Central memory CD4-positive, alpha-beta T cell (primary cell): ENCODE measurements at regions not wholly inside any gene's neighbourhood (a gene's known extent, or its start where the extent isn't known, plus 50 kb on each side); places are given as distances from the start of the nearest gene placed in this dataset.
A peak's percentile ranks its signal among the peaks of the same experiment; 100 is the strongest.
"Not testable (repeated sequence)": the region's sequence is repeated elsewhere in the genome, so short reads cannot be mapped to it uniquely, and the experiment has no call there.

Experiments
- DNase-seq: peaks from one replicate; pipeline ENCODE4 v3.0.0; 2022

DNA sequence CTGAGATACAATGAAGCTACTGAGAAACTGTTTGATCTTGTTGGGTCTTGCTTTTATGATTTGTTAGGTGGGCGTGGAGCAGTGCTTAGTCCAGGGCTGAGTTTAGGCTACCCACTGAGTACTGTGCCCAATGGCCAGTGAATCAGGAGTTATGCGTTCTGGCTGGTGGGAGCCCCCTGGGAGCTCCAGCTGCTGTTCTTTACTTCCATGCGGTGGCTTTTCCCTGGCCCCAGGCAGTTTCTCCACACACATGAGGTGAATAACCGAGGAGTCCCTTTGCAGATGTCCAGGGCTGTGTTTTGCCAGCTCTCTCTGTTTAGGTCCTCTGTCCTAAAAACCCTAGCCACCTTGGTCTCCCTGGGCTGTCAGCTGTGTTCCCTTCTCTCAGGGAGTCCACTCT is 106.5 kb downstream of the KLF13 start:
- no peak for DNase-seq

DNA sequence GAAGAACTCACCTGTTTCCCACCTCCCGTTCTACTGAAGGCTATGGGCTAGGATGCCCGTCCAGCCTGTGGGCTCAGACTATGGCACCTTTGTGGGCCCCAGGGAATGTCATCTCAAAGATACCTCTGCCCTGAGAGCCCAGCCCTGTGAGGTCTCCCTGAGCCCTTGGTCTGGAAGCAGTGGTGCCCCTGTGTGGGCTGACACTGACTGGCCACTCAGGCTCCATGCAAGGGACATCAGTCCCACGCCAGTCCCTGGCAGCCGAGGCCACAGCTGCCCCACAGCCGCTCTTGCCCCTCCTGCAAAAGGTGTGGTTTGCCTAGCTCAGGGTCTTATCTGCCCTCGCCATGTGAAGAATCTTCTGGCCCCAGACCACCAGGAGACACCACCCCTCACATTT is 106.9 kb downstream of the KLF13 start:
- no peak for DNase-seq

DNA sequence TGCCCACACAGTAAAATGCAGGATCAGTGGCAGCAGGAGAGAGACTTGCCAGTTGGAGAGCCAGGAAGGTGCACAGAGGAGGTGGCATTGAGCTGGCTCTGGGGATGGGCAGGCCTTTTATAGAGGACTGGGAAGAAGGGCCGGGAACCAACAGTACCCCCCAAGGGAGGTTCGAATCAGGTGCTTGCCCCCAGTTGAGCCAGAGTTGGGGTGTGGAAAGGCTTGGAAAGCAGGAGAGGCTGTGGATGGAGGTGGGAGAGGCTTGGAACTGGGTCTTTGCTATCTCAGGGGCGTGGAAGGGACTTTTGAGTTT is 107.6 kb downstream of the KLF13 start:
- no peak for DNase-seq

DNA sequence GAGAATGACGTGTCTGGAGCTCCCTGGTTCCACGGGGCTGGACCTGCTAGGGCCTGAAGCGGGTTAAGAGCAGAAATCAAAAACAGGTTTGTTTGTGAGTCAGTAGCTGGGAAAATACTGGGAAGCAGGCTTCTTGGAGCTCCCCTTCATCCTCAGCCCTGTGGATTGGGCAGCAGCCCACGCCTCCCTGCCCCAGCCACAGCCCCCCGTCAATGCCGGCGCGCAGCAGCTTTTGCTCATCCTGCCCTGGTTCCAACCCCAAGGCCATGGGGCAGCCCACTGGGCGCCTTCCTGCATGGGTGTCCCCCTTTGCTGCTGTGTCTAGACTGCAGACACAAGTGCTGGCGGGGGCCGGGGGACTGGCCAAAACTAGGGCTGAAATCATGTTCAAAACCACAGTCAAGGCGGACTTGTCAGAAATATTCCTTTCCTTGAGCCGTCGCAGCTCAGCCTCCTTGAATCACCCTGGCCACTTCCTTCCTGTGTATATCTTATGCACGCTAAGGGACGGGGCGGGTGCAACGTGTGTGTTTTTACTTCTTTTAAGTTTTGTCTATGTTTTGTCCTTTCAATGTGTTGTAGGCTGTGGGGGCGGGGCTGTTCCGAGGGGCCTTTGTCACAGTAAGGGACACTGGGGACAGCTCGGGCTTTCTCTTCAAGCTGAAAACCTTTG is 108.1 kb downstream of the KLF13 start:
- DNase-seq, result peak; percentile 82

DNA sequence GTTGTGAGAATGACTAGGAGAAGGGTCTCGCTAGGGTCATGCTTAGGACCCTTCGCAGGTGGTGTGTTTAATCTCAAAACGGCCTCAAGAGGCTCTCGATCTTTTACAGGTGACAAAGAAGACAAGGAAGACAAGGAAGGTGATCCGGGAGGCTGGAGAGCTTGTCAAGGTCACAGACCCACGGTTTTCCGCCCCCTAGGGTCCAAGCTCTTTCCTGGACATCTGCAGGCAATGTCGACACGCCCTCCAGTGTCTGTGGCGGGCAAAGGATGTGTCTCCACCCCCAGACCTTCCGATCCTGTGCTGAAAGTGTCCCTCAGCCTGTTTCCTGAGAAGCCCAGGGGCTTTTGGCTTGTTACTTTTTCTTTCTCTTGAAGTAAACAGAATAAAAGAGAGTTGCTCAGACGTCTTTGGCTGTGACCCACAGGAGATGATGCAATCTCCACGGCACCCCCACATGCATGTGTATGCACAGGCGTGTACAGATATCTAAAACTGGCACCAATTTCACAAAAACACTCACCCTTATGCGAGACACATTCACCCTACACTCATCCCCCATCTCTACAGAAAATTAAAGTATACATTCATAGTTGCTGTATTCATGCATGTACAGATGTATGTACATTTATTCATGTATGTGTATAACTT is 108.8 kb downstream of the KLF13 start:
- peak; percentile 86 for DNase-seq

GRCh38 chr15:31435912-31436628 is 109.4 kb downstream of the KLF13 start:
- DNase-seq, result no peak

- DNase-seq, result no peak
Observed at GRCh38 chr15:31437686-31438085, 111.1 kb downstream of the KLF13 start.

GRCh38 chr15:31438601-31439265 is 112.1 kb downstream of the KLF13 start:
- no peak for DNase-seq

DNA sequence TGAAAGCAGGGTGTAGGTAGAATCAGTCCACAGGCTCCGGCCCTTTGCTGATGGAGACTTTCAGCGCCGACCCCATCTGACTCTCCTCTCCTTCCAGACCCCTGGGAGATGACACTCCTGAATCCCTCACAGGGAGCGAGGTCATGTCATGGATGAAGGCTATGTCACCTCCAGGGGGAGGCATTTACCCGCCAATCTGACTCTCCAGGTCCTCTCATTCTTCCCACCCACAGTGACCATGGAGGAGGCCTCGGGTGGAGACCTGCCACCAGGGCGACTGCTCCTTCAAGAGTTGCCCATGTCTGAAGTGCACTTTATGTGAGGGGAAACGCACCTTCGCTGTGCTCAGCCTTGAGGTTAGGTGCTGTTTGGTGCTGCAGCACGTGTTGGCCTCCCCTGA is 112.7 kb downstream of the KLF13 start:
- no peak for DNase-seq

GRCh38 chr15:31440216-31440615 is 113.6 kb downstream of the KLF13 start:
- not testable (repeated sequence) for DNase-seq

DNA sequence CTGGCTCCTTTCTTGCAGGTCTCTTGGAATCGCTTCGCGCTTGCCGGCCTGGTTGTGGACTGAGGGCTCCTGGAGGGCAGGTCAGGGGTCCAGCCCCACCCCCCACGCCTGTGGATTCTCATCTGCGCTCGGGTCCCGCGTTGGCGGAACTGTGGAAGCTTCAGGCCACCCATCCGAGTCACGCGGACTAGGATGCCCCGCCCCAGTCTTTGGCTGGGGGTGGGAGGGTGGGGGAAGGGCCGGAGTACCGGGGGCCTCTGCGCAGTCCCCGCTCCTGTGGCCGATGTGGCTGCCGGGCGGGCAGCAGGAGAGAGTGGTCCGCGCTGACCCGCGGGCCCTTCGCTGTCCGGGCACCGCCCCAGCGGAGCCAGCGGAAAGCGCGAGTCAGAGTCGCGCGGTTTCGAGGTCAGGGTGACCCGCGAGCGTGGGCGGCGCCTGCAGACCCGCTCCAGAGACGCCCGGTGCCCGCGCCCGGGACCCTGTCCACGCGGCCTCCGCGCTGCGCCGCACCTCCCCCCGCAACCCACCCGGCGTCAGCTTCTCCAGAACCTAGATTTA is 114.2 kb downstream of the KLF13 start:
- peak; percentile 27 for DNase-seq

DNA sequence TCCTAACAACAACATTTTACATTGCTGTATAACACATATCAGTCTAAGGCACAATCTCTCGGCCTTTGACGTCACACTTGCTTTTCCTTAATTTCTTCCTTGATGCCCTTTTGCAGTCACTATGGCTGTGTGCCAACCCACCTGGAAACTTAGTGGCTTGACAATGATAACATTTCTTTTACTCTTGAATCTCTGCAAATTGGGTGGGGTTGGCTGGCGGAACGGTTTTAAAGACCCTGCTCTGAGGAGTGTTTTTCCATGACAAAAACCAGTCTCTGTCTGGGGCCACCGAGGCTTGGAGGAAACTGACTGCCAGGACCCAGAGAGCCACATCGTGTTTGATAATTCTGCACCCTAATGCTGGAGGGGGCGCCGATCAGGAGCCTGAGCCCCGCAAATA is 115.6 kb downstream of the KLF13 start:
- DNase-seq, result no peak

DNA sequence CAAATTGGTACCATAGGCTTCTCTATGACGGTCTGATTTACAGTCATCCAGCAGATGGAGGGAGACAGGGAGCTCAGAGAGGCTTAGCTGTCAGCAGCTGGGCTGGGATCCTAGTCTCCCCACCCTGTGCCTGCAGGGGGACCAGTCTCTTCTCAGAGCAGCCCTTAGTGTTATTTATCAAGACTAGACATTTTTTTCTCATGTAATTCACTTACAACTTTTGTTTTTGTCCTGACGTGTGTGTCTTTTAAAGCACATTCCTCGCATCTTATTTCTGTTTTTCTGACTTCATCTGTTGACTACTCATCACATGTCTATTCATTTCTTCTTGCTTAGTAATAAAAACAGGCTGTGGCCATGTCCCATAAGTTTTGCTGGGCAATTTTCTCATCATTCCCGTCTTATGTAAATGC is 116.1 kb downstream of the KLF13 start:
- no peak for DNase-seq

DNA sequence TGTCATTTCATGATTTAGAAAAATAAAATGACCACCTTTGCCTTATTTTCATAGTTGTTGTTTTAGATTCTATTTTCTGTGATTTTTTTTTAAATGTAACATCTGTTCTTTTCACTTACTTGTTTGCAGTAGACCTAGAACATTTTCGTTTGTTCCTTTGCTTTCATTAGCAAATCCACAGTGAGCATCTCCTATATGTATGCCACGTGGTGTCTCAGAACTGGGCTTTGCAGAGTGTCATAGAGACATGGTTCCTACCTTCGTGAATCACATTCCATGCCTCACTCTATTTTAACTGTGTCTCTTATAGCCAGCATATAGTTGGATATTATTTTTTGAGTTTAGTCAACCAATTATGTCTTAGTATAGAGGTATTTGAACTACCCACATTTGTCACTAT is 118.2 kb downstream of the KLF13 start:
- no peak for DNase-seq

- DNase-seq, result no peak
Observed at GRCh38 chr15:31446546-31446945, 119.9 kb downstream of the KLF13 start.

DNA sequence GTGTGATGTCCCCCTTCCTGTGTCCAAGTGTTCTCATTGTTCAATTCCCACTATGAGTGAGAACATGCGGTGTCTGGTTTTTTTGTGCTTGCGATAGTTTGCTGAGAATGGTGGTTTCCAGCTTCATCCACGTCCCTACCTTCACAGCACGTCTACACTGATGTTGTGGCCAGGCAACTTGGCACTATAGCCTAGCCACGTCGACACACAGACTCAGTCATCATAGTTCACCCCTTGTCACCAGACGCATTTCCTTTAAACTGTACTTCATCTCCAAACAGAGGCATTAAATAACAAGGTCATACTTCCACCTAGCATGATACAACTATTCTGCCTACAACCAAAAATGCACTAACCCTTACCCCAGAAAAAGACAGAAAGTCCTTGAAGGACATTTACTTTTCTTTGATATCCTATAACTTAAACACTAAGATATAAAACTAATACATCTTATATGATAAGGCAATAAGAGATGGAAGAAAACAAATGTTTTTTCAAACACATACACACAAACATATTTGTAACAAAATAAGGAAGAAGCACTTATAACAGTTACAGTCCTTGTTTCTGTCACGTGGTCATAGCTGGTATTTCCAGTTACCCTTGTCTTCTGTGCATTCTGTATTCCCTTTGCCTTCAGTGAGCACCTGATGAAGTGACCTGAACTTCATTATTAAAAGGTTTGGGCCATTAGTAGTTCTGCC is 121.4 kb downstream of the KLF13 start:
- no peak for DNase-seq

- DNase-seq, result no peak
Observed at GRCh38 chr15:31448635-31448979, 122.0 kb downstream of the KLF13 start.

GRCh38 chr15:31452595-31453557 is 126.2 kb downstream of the KLF13 start:
- DNase-seq, result no peak

DNA sequence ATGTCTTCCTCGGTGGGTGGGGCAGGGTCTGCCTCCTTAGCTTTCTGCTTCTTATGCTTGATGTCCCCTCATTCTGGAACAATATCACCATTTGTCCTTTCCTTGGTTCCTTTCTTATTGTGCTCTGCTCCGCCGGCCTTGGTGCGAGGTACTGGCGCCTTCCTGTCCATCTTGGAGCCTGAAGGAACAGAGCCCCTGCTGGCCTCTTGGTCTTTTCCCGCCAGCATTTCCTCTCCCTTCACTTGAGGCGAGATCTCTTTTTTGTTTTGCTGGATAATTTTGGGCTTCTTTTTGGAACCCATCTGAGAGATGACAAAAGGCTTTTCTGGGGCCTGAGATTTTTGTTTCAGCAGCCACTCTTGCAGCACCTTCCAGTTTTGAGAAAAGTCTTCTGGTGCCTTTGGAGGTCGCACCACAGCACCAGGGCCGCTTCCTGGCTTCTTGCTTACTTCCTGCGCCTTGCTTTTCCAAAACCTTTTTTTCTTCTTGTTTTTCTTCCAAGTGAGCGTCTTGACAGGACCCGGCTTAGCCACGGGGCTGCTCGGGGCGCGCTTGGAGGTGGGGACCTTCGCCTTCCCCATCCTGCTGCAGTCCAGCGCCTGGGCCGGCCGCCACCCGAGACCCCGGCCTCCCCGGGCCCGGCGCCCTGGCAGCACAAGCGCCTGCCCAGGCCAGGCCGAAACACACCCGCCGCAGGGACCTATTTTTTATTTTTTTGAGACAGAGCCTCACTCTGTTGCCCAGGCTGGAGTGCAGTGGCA is 127.1 kb downstream of the KLF13 start:
- no peak for DNase-seq

GRCh38 chr15:31455499-31455898 is 128.9 kb downstream of the KLF13 start:
- no peak for DNase-seq
